ENCODE measurements at regions not wholly inside any gene's neighbourhood (a gene's known extent, or its start where the extent isn't known, plus 50 kb on each side); places are given as distances from the start of the nearest gene placed in this dataset.

DNA sequence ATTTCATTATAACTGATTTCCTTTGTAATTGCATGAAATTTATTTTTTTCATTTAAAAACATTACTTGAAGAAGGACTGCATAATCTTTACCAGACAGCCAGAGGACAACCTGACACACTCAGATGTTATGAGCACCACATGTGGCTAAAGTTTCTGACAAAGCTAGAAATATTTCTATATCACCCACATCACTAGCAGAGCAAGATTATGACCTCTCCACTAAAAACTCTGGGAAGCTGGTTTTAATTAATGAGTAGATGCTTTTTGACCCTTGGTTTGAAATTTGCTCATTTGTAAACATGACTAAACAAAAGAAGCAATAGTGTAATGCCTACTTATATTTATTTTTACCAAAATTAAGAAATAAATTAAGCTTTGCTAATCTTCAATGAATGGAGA is 661.5 kb upstream of the EPHA5 start:
- TF ChIP-seq RAD21 (IDR thresholded peaks at IDR 0.05; ENCODE audit: low read depth) (no peak), EP300 (IDR thresholded peaks at IDR 0.05; ENCODE audit: borderline replicate concordance) (no peak)
- TF ChIP-seq, protein P1, sequence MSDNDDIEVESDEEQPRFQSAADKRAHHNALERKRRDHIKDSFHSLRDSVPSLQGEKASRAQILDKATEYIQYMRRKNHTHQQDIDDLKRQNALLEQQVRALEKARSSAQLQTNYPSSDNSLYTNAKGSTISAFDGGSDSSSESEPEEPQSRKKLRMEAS (IDR thresholded peaks at IDR 0.05): no peak
- TF ChIP-seq, protein P2, sequence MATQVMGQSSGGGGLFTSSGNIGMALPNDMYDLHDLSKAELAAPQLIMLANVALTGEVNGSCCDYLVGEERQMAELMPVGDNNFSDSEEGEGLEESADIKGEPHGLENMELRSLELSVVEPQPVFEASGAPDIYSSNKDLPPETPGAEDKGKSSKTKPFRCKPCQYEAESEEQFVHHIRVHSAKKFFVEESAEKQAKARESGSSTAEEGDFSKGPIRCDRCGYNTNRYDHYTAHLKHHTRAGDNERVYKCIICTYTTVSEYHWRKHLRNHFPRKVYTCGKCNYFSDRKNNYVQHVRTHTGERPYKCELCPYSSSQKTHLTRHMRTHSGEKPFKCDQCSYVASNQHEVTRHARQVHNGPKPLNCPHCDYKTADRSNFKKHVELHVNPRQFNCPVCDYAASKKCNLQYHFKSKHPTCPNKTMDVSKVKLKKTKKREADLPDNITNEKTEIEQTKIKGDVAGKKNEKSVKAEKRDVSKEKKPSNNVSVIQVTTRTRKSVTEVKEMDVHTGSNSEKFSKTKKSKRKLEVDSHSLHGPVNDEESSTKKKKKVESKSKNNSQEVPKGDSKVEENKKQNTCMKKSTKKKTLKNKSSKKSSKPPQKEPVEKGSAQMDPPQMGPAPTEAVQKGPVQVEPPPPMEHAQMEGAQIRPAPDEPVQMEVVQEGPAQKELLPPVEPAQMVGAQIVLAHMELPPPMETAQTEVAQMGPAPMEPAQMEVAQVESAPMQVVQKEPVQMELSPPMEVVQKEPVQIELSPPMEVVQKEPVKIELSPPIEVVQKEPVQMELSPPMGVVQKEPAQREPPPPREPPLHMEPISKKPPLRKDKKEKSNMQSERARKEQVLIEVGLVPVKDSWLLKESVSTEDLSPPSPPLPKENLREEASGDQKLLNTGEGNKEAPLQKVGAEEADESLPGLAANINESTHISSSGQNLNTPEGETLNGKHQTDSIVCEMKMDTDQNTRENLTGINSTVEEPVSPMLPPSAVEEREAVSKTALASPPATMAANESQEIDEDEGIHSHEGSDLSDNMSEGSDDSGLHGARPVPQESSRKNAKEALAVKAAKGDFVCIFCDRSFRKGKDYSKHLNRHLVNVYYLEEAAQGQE (IDR thresholded peaks at IDR 0.05; ENCODE audit: low read depth): no peak
